ENCODE measurements at regions not wholly inside any gene's neighbourhood (a gene's known extent, or its start where the extent isn't known, plus 50 kb on each side); places are given as distances from the start of the nearest gene placed in this dataset.

DNA sequence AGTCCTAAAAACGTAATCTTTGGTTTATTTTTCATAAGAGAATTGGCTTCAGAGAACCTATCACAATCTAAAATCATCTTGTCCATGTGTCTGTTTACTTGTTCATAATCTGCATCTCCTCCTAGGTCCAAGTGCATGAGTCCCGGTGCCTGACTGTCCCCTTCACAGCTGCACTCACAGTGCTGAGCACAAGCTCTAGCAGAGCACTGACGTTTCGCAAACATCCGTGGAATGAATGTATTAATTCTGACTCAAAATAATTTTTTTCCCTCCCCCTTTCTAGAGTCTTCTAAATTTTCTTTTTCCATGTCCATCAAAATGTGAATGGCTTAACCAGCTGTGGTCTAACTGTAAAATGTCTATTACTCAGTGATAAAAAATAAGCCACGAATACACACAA, 245.5 kb upstream of the TSHZ3 start:
- Histone ChIP-seq H3K27ac (no peak overlapping the region), H3K4me1 (no peaks in the 10 kb centered on the region), H3K4me3 (no peak overlapping the region), H3K27me3 (no peaks in the 10 kb centered on the region), H3K36me3 (ENCODE audit: low read depth, missing control alignments) (no peaks in the 10 kb centered on the region), H3K9me3 (no peaks in the 10 kb centered on the region)
- 81 to 84% methylated on average over 6 of the region's 6 CpGs for WGBS, 2 donors
- no peak for DNase-seq
- no peak for TF ChIP-seq POLR2A (IDR thresholded peaks at IDR 0.05)
- TF ChIP-seq, protein P1, sequence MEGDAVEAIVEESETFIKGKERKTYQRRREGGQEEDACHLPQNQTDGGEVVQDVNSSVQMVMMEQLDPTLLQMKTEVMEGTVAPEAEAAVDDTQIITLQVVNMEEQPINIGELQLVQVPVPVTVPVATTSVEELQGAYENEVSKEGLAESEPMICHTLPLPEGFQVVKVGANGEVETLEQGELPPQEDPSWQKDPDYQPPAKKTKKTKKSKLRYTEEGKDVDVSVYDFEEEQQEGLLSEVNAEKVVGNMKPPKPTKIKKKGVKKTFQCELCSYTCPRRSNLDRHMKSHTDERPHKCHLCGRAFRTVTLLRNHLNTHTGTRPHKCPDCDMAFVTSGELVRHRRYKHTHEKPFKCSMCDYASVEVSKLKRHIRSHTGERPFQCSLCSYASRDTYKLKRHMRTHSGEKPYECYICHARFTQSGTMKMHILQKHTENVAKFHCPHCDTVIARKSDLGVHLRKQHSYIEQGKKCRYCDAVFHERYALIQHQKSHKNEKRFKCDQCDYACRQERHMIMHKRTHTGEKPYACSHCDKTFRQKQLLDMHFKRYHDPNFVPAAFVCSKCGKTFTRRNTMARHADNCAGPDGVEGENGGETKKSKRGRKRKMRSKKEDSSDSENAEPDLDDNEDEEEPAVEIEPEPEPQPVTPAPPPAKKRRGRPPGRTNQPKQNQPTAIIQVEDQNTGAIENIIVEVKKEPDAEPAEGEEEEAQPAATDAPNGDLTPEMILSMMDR (IDR thresholded peaks at IDR 0.05) = no peak
- intact Hi-C loops (cut with DNase I; ENCODE audit: low total_unique reads) = no loop called here

GRCh38 chr19:31595521-31595920, 246.3 kb upstream of the TSHZ3 start:
- 91 to 92% methylated on average over 4 of the region's 4 CpGs for WGBS, 2 donors
- TF ChIP-seq, protein P1 (IDR thresholded peaks at IDR 0.05) = no peak
- TF ChIP-seq POLR2A (IDR thresholded peaks at IDR 0.05) = no peak

GRCh38 chr19:31596751-31597150, 247.5 kb upstream of the TSHZ3 start:
- no peak for TF ChIP-seq POLR2A (IDR thresholded peaks at IDR 0.05)
- TF ChIP-seq, protein P1 (IDR thresholded peaks at IDR 0.05) = no peak
- Histone ChIP-seq H3K4me1 (no peaks in the 10 kb centered on the region), H3K36me3 (ENCODE audit: low read depth, missing control alignments) (no peaks in the 10 kb centered on the region), H3K27ac (no peak overlapping the region), H3K4me3 (no peak overlapping the region), H3K9me3 (no peaks in the 10 kb centered on the region), H3K27me3 (no peaks in the 10 kb centered on the region)
- DNase-seq = no peak
- intact Hi-C loops (cut with DNase I; ENCODE audit: low total_unique reads) = no loop called here
- WGBS, 2 donors = 89 to 90% methylated on average over 8 of the region's 8 CpGs

More at GRCh38 chr19:31595521-31595920, 246.3 kb upstream of the TSHZ3 start:
- no peak overlapping the region for H3K4me3 ChIP-seq
- no peak for DNase-seq
- H3K36me3 ChIP-seq (ENCODE audit: low read depth, missing control alignments) = no peaks in the 10 kb centered on the region
- intact Hi-C loops (cut with DNase I; ENCODE audit: low total_unique reads) = no loop called here
- H3K27me3 ChIP-seq = no peaks in the 10 kb centered on the region
- H3K27ac ChIP-seq = no peak overlapping the region
- H3K9me3 ChIP-seq = no peaks in the 10 kb centered on the region
- H3K4me1 ChIP-seq = no peaks in the 10 kb centered on the region

DNA sequence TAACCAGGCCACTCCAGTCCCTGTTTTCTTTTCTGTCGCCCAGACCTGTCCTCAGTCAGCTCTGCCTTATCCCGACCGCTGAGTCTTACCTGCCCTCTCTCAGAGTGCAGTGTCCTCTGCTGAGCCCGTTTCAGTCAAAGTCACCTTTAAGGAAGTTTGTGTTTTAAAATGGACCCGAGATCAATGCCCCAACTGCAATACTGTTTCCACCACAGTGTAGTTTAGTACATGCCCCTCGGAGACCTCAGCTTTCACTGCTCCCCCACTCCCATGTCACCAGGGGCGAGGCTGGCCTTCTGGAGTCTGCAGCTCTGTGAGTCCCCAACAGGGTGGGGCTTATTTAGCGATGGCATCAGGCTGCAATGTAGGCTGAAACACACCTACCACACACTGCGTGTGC, 248.4 kb upstream of the TSHZ3 start:
- Histone ChIP-seq H3K27me3 (no peaks in the 10 kb centered on the region), H3K4me1 (no peaks in the 10 kb centered on the region), H3K9me3 (no peaks in the 10 kb centered on the region), H3K4me3 (no peak overlapping the region), H3K36me3 (ENCODE audit: low read depth, missing control alignments) (no peaks in the 10 kb centered on the region), H3K27ac (no peak overlapping the region)
- intact Hi-C loops (cut with DNase I; ENCODE audit: low total_unique reads) = no loop called here
- no peak for DNase-seq
- 87 to 93% methylated on average over 9 of the region's 9 CpGs for WGBS, 2 donors
- TF ChIP-seq, protein P1 (IDR thresholded peaks at IDR 0.05) = no peak
- no peak for TF ChIP-seq POLR2A (IDR thresholded peaks at IDR 0.05)

GRCh38 chr19:31598730-31599238, 249.5 kb upstream of the TSHZ3 start:
- Histone ChIP-seq H3K36me3 (ENCODE audit: low read depth, missing control alignments) (no peaks in the 10 kb centered on the region), H3K27me3 (no peaks in the 10 kb centered on the region), H3K4me1 (no peaks in the 10 kb centered on the region), H3K9me3 (no peaks in the 10 kb centered on the region), H3K27ac (no peak overlapping the region), H3K4me3 (no peak overlapping the region)
- no peak for DNase-seq
- 79 to 81% methylated on average over 2 of the region's 2 CpGs for WGBS, 2 donors
- TF ChIP-seq, protein P1 (IDR thresholded peaks at IDR 0.05) = no peak
- no peak for TF ChIP-seq POLR2A (IDR thresholded peaks at IDR 0.05)
- intact Hi-C loops (cut with DNase I; ENCODE audit: low total_unique reads) = no loop called here
